ENCODE measurements at regions not wholly inside any gene's neighbourhood (a gene's known extent, or its start where the extent isn't known, plus 50 kb on each side); places are given as distances from the start of the nearest gene placed in this dataset.
A peak's percentile ranks its signal among the peaks of the same experiment; 100 is the strongest.

- no peak overlapping the region for H3K4me3 ChIP-seq (ENCODE audit: low read length)
- TF ChIP-seq CTCF (conservative IDR thresholded peaks at IDR 0.05; ENCODE audit: low read depth, low read length): no peak
- no peak for DNase-seq (ENCODE audit: low read depth)
Observed at GRCh38 chr14:98682726-98683125, 589.3 kb downstream of the BCL11B start.

- no peak for TF ChIP-seq CTCF (conservative IDR thresholded peaks at IDR 0.05; ENCODE audit: low read depth, low read length)
- no peak for DNase-seq (ENCODE audit: low read depth)
- no peak overlapping the region for H3K4me3 ChIP-seq (ENCODE audit: low read length)
Observed at GRCh38 chr14:98684468-98684867, 587.5 kb downstream of the BCL11B start.

GRCh38 chr14:98685725-98686124 is 586.3 kb downstream of the BCL11B start:
- no peak for TF ChIP-seq CTCF (conservative IDR thresholded peaks at IDR 0.05; ENCODE audit: low read depth, low read length)
- DNase-seq (ENCODE audit: low read depth): no peak
- H3K4me3 ChIP-seq (ENCODE audit: low read length): no peak overlapping the region

- no peak for TF ChIP-seq CTCF (conservative IDR thresholded peaks at IDR 0.05; ENCODE audit: low read depth, low read length)
- DNase-seq (ENCODE audit: low read depth): no peak
- H3K4me3 ChIP-seq (ENCODE audit: low read length): no peak overlapping the region
Observed at GRCh38 chr14:98688446-98688845, 583.6 kb downstream of the BCL11B start.

- no peak for DNase-seq (ENCODE audit: low read depth)
- TF ChIP-seq CTCF (conservative IDR thresholded peaks at IDR 0.05; ENCODE audit: low read depth, low read length): no peak
Observed at GRCh38 chr14:98689951-98690350, 582.0 kb downstream of the BCL11B start.

GRCh38 chr14:98692832-98693231 is 579.2 kb downstream of the BCL11B start:
- peak; percentile 37 for DNase-seq (ENCODE audit: low read depth)
- peak; percentile 4 for TF ChIP-seq CTCF (conservative IDR thresholded peaks at IDR 0.05; ENCODE audit: low read depth, low read length)
- no peak overlapping the region for H3K4me3 ChIP-seq (ENCODE audit: low read length)

More at GRCh38 chr14:98689951-98690350, 582.0 kb downstream of the BCL11B start:
- no peak overlapping the region for H3K4me3 ChIP-seq (ENCODE audit: low read length)

GRCh38 chr14:98694541-98694940 is 577.5 kb downstream of the BCL11B start:
- no peak for TF ChIP-seq CTCF (conservative IDR thresholded peaks at IDR 0.05; ENCODE audit: low read depth, low read length)
- no peak for DNase-seq (ENCODE audit: low read depth)
- no peak overlapping the region for H3K4me3 ChIP-seq (ENCODE audit: low read length)

Measured in retinal pigment epithelial cell (primary cell).